MG63 (cell line): ENCODE measurements at regions not wholly inside any gene's neighbourhood (a gene's known extent, or its start where the extent isn't known, plus 50 kb on each side); places are given as distances from the start of the nearest gene placed in this dataset.
A peak's percentile ranks its signal among the peaks of the same experiment; 100 is the strongest.

Source experiments
- DNase-seq: peaks from one replicate; pipeline ENCODE4 v3.0.0-alpha.2; 2020
- H3K27me3 ChIP-seq: fragments of 250-450 bp; sonication (Bioruptor Pico); 2 replicates; pipeline ENCODE4 v1.5.1; 2020; ENCODE audit warnings: mild to moderate bottlenecking, moderate library complexity
- H3K36me3 ChIP-seq: fragments of 250-450 bp; sonication (Bioruptor Pico); 2 replicates; pipeline ENCODE4 v1.5.1; 2020; ENCODE audit warnings: mild to moderate bottlenecking, moderate library complexity
- H3K4me3 ChIP-seq: fragments of 250-450 bp; sonication (Bioruptor Pico); 2 replicates; pipeline ENCODE4 v1.5.1; 2020; ENCODE audit warnings: mild to moderate bottlenecking, moderate library complexity
- H3K9me3 ChIP-seq: fragments of 250-450 bp; sonication (Bioruptor Pico); 2 replicates; pipeline ENCODE4 v1.5.1; 2020; ENCODE audit warnings: mild to moderate bottlenecking, moderate library complexity

- no peak for DNase-seq
- peaks cover 11% of the 10 kb centered on the region for H3K27me3 ChIP-seq
Observed at GRCh38 chr15:96412045-96412905, 81.8 kb downstream of the NR2F2 start.

GRCh38 chr15:96412906-96413231 lies 82.4 kb downstream of the NR2F2 start:
- Histone ChIP-seq H3K9me3 (no peaks in the 10 kb centered on the region), H3K4me3 (no peak overlapping the region), H3K36me3 (no peaks in the 10 kb centered on the region), H3K27me3 (peaks cover 11% of the 10 kb centered on the region)
- DNase-seq: no peak

More at GRCh38 chr15:96412045-96412905, 81.8 kb downstream of the NR2F2 start:
- H3K36me3 ChIP-seq: no peaks in the 10 kb centered on the region
- no peak overlapping the region for H3K4me3 ChIP-seq
- H3K9me3 ChIP-seq: no peaks in the 10 kb centered on the region

GRCh38 chr15:96413657-96414056 lies 83.2 kb downstream of the NR2F2 start:
- H3K27me3 ChIP-seq: peaks cover 11% of the 10 kb centered on the region
- no peaks in the 10 kb centered on the region for H3K36me3 ChIP-seq
- no peaks in the 10 kb centered on the region for H3K9me3 ChIP-seq
- DNase-seq: no peak
- H3K4me3 ChIP-seq: no peak overlapping the region

GRCh38 chr15:96414875-96415274 lies 84.4 kb downstream of the NR2F2 start:
- H3K4me3 ChIP-seq: no peak overlapping the region
- peaks cover 11% of the 10 kb centered on the region for H3K27me3 ChIP-seq
- H3K36me3 ChIP-seq: no peaks in the 10 kb centered on the region
- H3K9me3 ChIP-seq: no peaks in the 10 kb centered on the region
- DNase-seq: no peak

- no peak overlapping the region for H3K4me3 ChIP-seq
- H3K9me3 ChIP-seq: no peaks in the 10 kb centered on the region
- peaks cover 5% of the 10 kb centered on the region; the same call in 1 of the 2 replicates for H3K27me3 ChIP-seq
- no peaks in the 10 kb centered on the region for H3K36me3 ChIP-seq
- no peak for DNase-seq
Observed at GRCh38 chr15:96415513-96416217, 85.2 kb downstream of the NR2F2 start.

- H3K36me3 ChIP-seq: no peaks in the 10 kb centered on the region
- 0 out of 2 replicates have a peak, but pooled peaks cover 3% of the 10 kb centered on the region for H3K27me3 ChIP-seq
- no peak for DNase-seq
- H3K4me3 ChIP-seq: peak overlapping the region; percentile 44
- no peaks in the 10 kb centered on the region for H3K9me3 ChIP-seq
Observed at GRCh38 chr15:96416218-96416933, 85.9 kb downstream of the NR2F2 start.

- no peaks in the 10 kb centered on the region for H3K36me3 ChIP-seq
- DNase-seq: peak; percentile 64
- H3K9me3 ChIP-seq: no peaks in the 10 kb centered on the region
- H3K27me3 ChIP-seq: 0 out of 2 replicates have a peak, but pooled peaks cover 3% of the 10 kb centered on the region
- H3K4me3 ChIP-seq: peak overlapping the region; percentile 44
Observed at GRCh38 chr15:96416934-96417759, 86.6 kb downstream of the NR2F2 start.

- H3K36me3 ChIP-seq: no peaks in the 10 kb centered on the region
- H3K4me3 ChIP-seq: no peak overlapping the region
- no peaks in the 10 kb centered on the region for H3K27me3 ChIP-seq
- DNase-seq: no peak
- H3K9me3 ChIP-seq: no peaks in the 10 kb centered on the region
Observed at GRCh38 chr15:96417760-96418130, 87.2 kb downstream of the NR2F2 start.

GRCh38 chr15:96418146-96418545 lies 87.6 kb downstream of the NR2F2 start:
- DNase-seq: no peak
- no peaks in the 10 kb centered on the region for H3K36me3 ChIP-seq
- no peak overlapping the region for H3K4me3 ChIP-seq
- H3K9me3 ChIP-seq: no peaks in the 10 kb centered on the region
- H3K27me3 ChIP-seq: no peaks in the 10 kb centered on the region

- DNase-seq: peak; percentile 52
- H3K36me3 ChIP-seq: no peaks in the 10 kb centered on the region
- no peak overlapping the region for H3K4me3 ChIP-seq
- H3K27me3 ChIP-seq: no peaks in the 10 kb centered on the region
- no peaks in the 10 kb centered on the region for H3K9me3 ChIP-seq
Observed at GRCh38 chr15:96421178-96421601, 90.7 kb downstream of the NR2F2 start.

GRCh38 chr15:96422125-96422524 lies 91.6 kb downstream of the NR2F2 start:
- no peaks in the 10 kb centered on the region for H3K27me3 ChIP-seq
- H3K4me3 ChIP-seq: no peak overlapping the region
- no peaks in the 10 kb centered on the region for H3K36me3 ChIP-seq
- DNase-seq: no peak
- H3K9me3 ChIP-seq: no peaks in the 10 kb centered on the region

- no peaks in the 10 kb centered on the region for H3K9me3 ChIP-seq
- no peaks in the 10 kb centered on the region for H3K36me3 ChIP-seq
- no peaks in the 10 kb centered on the region for H3K27me3 ChIP-seq
- no peak overlapping the region for H3K4me3 ChIP-seq
- no peak for DNase-seq
Observed at GRCh38 chr15:96424674-96425073, 94.2 kb downstream of the NR2F2 start.

GRCh38 chr15:96428742-96429141 lies 98.2 kb downstream of the NR2F2 start:
- H3K36me3 ChIP-seq: no peaks in the 10 kb centered on the region
- peak; percentile 95 for DNase-seq
- H3K4me3 ChIP-seq: no peak overlapping the region
- H3K9me3 ChIP-seq: no peaks in the 10 kb centered on the region
- H3K27me3 ChIP-seq: no peaks in the 10 kb centered on the region

- Histone ChIP-seq H3K9me3 (no peaks in the 10 kb centered on the region), H3K36me3 (no peaks in the 10 kb centered on the region), H3K4me3 (no peak overlapping the region), H3K27me3 (no peaks in the 10 kb centered on the region)
- DNase-seq: no peak
Observed at GRCh38 chr15:96431786-96432185, 101.3 kb downstream of the NR2F2 start.

GRCh38 chr15:96435022-96435421 lies 104.5 kb downstream of the NR2F2 start:
- Histone ChIP-seq H3K36me3 (no peaks in the 10 kb centered on the region), H3K4me3 (no peak overlapping the region), H3K27me3 (no peaks in the 10 kb centered on the region), H3K9me3 (no peaks in the 10 kb centered on the region)
- DNase-seq: no peak

GRCh38 chr15:96435841-96436240 lies 105.3 kb downstream of the NR2F2 start:
- Histone ChIP-seq H3K27me3 (no peaks in the 10 kb centered on the region), H3K36me3 (no peaks in the 10 kb centered on the region), H3K4me3 (no peak overlapping the region), H3K9me3 (no peaks in the 10 kb centered on the region)
- no peak for DNase-seq
